Left kidney (tissue), 1 donor: ENCODE measurements at regions not wholly inside any gene's neighbourhood (a gene's known extent, or its start where the extent isn't known, plus 50 kb on each side); places are given as distances from the start of the nearest gene placed in this dataset.
A peak's percentile ranks its signal among the peaks of the same experiment; 100 is the strongest.
"Not testable (repeated sequence)": the region's sequence is repeated elsewhere in the genome, so short reads cannot be mapped to it uniquely, and the experiment has no call there.

Source experiments
- DNase-seq: peaks from one replicate; pipeline ENCODE4 v3.0.0-alpha.2; 2013

GRCh38 chr3:55158345-55158744, 230.5 kb upstream of the LRTM1 start:
- no peak for DNase-seq

- DNase-seq = no peak
Observed at GRCh38 chr3:55157731-55158130, 229.9 kb upstream of the LRTM1 start.

GRCh38 chr3:55156851-55157650, 229.2 kb upstream of the LRTM1 start:
- DNase-seq = no peak

GRCh38 chr3:55147856-55148720, 220.2 kb upstream of the LRTM1 start:
- DNase-seq = no peak

GRCh38 chr3:55147406-55147805, 219.5 kb upstream of the LRTM1 start:
- DNase-seq = no peak

GRCh38 chr3:55146216-55146615, 218.4 kb upstream of the LRTM1 start:
- no peak for DNase-seq

GRCh38 chr3:55144015-55144673, 216.3 kb upstream of the LRTM1 start:
- DNase-seq = no peak

GRCh38 chr3:55143336-55143735, 215.5 kb upstream of the LRTM1 start:
- no peak for DNase-seq

- DNase-seq = not testable (repeated sequence)
Observed at GRCh38 chr3:55136291-55136690, 208.4 kb upstream of the LRTM1 start.

- peak; percentile 54 for DNase-seq
Observed at GRCh38 chr3:55128225-55128823, 200.5 kb upstream of the LRTM1 start.

- no peak for DNase-seq
Observed at GRCh38 chr3:55127565-55127964, 199.7 kb upstream of the LRTM1 start.

- no peak for DNase-seq
Observed at GRCh38 chr3:55124371-55124770, 196.5 kb upstream of the LRTM1 start.
